Fibroblast of lung (primary cell): ENCODE measurements at regions not wholly inside any gene's neighbourhood (a gene's known extent, or its start where the extent isn't known, plus 50 kb on each side); places are given as distances from the start of the nearest gene placed in this dataset.

Experiments used
- EZH2 ChIP-seq: IDR thresholded peaks from 2 replicates; pipeline ENCODE4 v1.5.1; 2012; ENCODE audit warnings: low read length, control low read depth, mild to moderate bottlenecking; ENCODE audit errors: missing control alignments
- TF ChIP-seq, protein P1 (sequence below), 2 donors: IDR thresholded peaks in 1 of 2; conservative IDR thresholded peaks in 1 of 2; 1 replicate in 1 of 2; 2 replicates in 1 of 2; pipeline ENCODE4 v1.5.1; 2011 to 2012; ENCODE audit warnings: low read length in 2 of 2, control low read depth in 1 of 2, inconsistent platforms in 1 of 2, low read depth in 1 of 2, mild to moderate bottlenecking in 1 of 2

DNA sequence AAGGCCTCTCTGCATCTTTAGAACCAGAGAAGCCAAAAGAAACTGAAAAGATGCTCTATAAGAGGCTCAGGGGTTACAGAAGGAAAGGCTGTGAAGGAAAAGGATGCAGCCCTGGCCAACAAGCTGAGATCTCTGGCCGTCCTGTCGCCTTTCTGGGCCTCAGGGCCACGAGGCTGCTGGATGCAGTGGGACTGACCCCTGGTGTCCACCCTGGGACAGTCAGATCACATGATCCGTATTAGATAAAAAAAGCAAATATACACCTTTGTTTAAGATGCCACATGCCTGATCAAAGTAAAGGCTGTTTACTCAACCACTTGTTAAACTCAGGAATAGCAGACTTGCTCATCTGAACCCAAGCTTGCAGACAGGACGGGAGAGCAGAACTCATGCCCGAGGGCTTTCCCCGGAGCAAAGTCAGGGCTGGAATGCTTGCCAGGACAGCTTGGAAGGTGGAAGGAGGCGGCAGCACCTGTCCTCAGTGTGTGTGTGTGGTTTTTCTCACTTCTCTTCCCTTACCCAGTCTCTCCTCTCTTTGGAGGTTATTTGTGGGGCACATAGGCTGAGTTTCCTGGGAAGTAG, 206.5 kb upstream of the TSHZ3 start:
- no peak for TF ChIP-seq EZH2
- TF ChIP-seq, protein P1, sequence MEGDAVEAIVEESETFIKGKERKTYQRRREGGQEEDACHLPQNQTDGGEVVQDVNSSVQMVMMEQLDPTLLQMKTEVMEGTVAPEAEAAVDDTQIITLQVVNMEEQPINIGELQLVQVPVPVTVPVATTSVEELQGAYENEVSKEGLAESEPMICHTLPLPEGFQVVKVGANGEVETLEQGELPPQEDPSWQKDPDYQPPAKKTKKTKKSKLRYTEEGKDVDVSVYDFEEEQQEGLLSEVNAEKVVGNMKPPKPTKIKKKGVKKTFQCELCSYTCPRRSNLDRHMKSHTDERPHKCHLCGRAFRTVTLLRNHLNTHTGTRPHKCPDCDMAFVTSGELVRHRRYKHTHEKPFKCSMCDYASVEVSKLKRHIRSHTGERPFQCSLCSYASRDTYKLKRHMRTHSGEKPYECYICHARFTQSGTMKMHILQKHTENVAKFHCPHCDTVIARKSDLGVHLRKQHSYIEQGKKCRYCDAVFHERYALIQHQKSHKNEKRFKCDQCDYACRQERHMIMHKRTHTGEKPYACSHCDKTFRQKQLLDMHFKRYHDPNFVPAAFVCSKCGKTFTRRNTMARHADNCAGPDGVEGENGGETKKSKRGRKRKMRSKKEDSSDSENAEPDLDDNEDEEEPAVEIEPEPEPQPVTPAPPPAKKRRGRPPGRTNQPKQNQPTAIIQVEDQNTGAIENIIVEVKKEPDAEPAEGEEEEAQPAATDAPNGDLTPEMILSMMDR (conservative IDR thresholded peaks at IDR 0.05 in 1 of 2, IDR thresholded peaks at IDR 0.05 in 1 of 2; ENCODE audit: low read depth in 1 of 2, low read length in 2 of 2): no peak
